HFFc6 (cell line): ENCODE measurements at regions not wholly inside any gene's neighbourhood (a gene's known extent, or its start where the extent isn't known, plus 50 kb on each side); places are given as distances from the start of the nearest gene placed in this dataset.

ENCODE experiments used
- DNase-seq: peaks from one replicate; pipeline ENCODE4 v3.0.0-alpha.2; 2018
- H3K27ac Mint-ChIP-seq: 2 replicates; pipeline ENCODE4 v1.8.0; 2020; ENCODE audit warnings: mild to moderate bottlenecking, mixed read lengths
- H3K27me3 Mint-ChIP-seq: 2 replicates; pipeline ENCODE4 v1.8.0; 2021; ENCODE audit warnings: mild to moderate bottlenecking, moderate library complexity, mixed read lengths; ENCODE audit not compliant: insufficient read depth
- H3K36me3 Mint-ChIP-seq: 2 replicates; pipeline ENCODE4 v1.8.0; 2021; ENCODE audit warnings: low read depth, mixed read lengths
- H3K4me1 Mint-ChIP-seq: 2 replicates; pipeline ENCODE4 v1.8.0; 2020; ENCODE audit warnings: low read depth, mixed read lengths
- H3K4me3 Mint-ChIP-seq: 2 replicates; pipeline ENCODE4 v1.8.0; 2020; ENCODE audit warnings: mild to moderate bottlenecking, moderate library complexity, mixed read lengths
- H3K9me3 Mint-ChIP-seq: 2 replicates; pipeline ENCODE4 v1.8.0; 2020; ENCODE audit warnings: mild to moderate bottlenecking, mixed read lengths
- TF ChIP-seq, protein P1 (sequence below): fragments of 200-600 bp; sonication (generic); IDR thresholded peaks from 2 replicates; pipeline ENCODE4 v1.5.0; 2021; ENCODE audit warnings: antibody characterized with exemption, mild to moderate bottlenecking

DNA sequence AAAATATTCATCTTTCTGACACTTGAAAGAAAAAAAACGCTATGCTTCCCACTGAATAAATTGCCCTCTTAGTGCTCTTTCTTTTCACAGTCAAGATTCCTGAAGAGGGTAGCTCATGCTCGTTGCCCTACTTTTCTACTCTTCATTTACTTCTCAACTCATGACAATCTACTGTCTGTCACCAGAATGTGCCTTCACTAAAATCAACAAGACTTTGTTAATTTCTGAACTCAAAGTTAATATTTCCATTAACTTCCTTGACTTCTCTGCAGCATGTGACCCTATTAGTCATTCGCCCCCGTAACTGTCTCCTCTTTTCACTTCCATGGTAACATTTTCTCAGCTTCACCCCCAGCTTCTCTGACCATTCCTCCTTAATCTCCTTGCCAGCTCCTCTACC, 98.9 kb upstream of the MAPRE2 start:
- no peaks in the 10 kb centered on the region for H3K9me3 Mint-ChIP-seq
- H3K27ac Mint-ChIP-seq, result no peak overlapping the region
- DNase-seq, result no peak
- H3K27me3 Mint-ChIP-seq, result peaks cover 2% of the 10 kb centered on the region; the same call in 1 of the 2 replicates
- TF ChIP-seq, protein P1, sequence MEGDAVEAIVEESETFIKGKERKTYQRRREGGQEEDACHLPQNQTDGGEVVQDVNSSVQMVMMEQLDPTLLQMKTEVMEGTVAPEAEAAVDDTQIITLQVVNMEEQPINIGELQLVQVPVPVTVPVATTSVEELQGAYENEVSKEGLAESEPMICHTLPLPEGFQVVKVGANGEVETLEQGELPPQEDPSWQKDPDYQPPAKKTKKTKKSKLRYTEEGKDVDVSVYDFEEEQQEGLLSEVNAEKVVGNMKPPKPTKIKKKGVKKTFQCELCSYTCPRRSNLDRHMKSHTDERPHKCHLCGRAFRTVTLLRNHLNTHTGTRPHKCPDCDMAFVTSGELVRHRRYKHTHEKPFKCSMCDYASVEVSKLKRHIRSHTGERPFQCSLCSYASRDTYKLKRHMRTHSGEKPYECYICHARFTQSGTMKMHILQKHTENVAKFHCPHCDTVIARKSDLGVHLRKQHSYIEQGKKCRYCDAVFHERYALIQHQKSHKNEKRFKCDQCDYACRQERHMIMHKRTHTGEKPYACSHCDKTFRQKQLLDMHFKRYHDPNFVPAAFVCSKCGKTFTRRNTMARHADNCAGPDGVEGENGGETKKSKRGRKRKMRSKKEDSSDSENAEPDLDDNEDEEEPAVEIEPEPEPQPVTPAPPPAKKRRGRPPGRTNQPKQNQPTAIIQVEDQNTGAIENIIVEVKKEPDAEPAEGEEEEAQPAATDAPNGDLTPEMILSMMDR, result no peak
- no peak overlapping the region; the same call in 1 of the 2 replicates for H3K4me3 Mint-ChIP-seq
- no peaks in the 10 kb centered on the region for H3K36me3 Mint-ChIP-seq
- H3K4me1 Mint-ChIP-seq, result peaks cover 6% of the 10 kb centered on the region; the same call in 1 of the 2 replicates

DNA sequence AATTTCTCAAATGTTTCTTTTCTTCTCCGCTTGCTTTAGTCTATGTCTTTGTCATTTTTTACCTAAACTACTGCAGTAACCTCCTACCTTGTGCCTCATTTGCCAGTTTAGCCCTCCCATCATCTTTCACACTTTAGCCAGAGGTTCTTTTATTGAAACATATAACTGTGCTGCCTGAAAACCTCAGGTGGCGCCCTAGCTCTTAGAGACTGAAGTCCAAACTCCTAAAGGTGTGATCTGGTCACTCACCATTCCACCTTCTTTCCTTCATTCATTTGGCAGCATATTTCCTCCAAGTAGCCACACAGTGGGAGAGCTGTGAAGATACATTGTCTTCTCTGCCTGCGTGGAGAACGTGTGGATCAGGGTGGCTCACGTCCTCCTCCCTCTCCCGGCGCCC, 98.2 kb upstream of the MAPRE2 start:
- DNase-seq, result no peak
- Mint-ChIP-seq H3K4me1 (peaks cover 13% of the 10 kb centered on the region; the same call in 1 of the 2 replicates), H3K27me3 (peaks cover 2% of the 10 kb centered on the region; the same call in 1 of the 2 replicates), H3K4me3 (no peak overlapping the region), H3K9me3 (no peaks in the 10 kb centered on the region), H3K27ac (no peak overlapping the region), H3K36me3 (no peaks in the 10 kb centered on the region)
- TF ChIP-seq, protein P1, result no peak

DNA sequence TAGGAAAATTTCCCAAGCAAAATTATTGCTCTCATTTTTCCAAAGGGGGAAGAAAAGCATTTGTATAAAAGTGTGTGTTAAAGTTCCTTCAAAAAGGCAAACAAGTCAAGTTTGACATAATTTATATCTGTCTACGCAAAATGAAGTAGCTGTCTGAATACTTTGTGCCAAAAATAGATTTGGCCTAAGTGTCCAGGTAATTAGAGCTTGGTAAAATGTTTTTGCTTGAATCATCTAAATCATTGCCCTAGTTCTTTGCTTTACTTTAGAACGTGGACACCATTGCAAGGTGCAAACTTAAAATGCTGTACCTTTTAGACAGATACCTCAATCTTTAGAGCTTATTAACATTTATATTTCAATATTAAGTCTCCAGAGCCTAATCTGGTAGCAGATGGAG, 97.6 kb upstream of the MAPRE2 start:
- Mint-ChIP-seq H3K4me3 (no peak overlapping the region), H3K4me1 (peaks cover 15% of the 10 kb centered on the region; the same call in 1 of the 2 replicates), H3K36me3 (no peaks in the 10 kb centered on the region), H3K9me3 (no peaks in the 10 kb centered on the region), H3K27ac (no peak overlapping the region), H3K27me3 (peaks cover 2% of the 10 kb centered on the region; the same call in 1 of the 2 replicates)
- TF ChIP-seq, protein P1, result no peak
- DNase-seq, result no peak

DNA sequence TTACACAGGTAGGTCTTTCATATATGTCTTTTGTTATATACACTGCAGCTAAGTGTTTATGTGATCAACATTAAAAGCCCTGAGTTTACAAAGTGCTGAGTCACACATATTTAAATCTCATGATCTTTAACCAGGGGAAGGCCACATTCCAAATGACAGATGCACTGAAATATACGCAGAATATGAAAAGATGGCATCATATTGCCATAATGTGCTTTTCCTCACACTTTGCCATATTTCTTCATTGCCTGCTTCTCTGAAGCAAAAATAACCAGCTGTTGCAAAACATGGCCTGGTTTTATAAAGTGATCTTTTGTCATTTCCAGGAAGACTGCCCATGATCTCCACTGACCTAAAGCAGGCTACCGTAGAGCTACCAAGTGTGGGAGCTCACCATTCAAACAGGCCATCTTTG, 93.5 kb upstream of the MAPRE2 start:
- H3K27ac Mint-ChIP-seq, result no peak overlapping the region
- peaks cover 10% of the 10 kb centered on the region; the same call in 1 of the 2 replicates for H3K4me1 Mint-ChIP-seq
- no peaks in the 10 kb centered on the region for H3K9me3 Mint-ChIP-seq
- H3K36me3 Mint-ChIP-seq, result no peaks in the 10 kb centered on the region
- TF ChIP-seq, protein P1, result no peak
- peak; percentile 39 for DNase-seq
- peaks cover 2% of the 10 kb centered on the region; the same call in 1 of the 2 replicates for H3K27me3 Mint-ChIP-seq
- no peak overlapping the region for H3K4me3 Mint-ChIP-seq

DNA sequence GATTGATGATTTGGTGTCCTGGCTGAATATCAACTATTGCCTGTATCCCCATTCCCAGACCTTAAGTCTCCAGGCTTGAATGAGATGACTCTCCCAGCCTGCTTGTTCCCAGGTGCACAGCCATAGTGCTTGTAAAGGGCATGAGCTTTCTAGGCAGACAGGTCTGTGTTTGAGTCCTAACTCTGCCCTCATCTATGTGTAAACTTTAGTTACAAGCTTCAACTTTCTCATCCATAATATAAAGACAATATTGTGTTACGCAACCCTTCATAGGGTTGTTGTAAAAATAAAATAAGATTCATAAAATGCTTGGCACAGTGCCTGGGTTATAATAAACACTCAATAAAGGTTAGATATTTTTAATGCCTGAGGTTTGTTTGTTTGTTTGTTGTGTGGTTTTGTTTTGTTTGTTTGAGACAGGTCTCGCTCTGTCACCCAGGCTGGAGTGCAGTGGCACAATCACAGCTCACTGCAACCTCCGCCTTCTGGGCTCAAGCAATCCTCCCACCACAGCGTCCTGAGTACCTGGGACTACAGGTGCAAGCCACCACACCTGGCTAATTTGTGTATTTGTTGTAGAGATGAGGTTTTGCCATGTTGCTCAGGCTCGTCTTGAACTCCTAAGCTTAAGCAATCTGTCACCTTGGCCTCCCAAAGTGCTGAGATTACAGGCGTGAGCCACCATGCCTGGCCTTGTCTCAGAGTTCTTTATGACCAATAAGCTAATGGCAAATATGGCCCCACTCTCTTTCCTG, 89.4 kb upstream of the MAPRE2 start:
- Mint-ChIP-seq H3K4me3 (no peak overlapping the region), H3K36me3 (no peaks in the 10 kb centered on the region), H3K4me1 (peaks cover 15% of the 10 kb centered on the region; the same call in 1 of the 2 replicates), H3K27ac (no peak overlapping the region), H3K9me3 (no peaks in the 10 kb centered on the region; the same call in 1 of the 2 replicates), H3K27me3 (peaks cover 4% of the 10 kb centered on the region; the same call in 1 of the 2 replicates)
- TF ChIP-seq, protein P1, result no peak
- no peak for DNase-seq
